WTC11 (cell line): ENCODE measurements at regions not wholly inside any gene's neighbourhood (a gene's known extent, or its start where the extent isn't known, plus 50 kb on each side); places are given as distances from the start of the nearest gene placed in this dataset.

Experiments used
- ATAC-seq: fragments of 200-7000 bp; cut with Tn5 transposase; 2 replicates; pipeline ENCODE4 v1.10.0; 2021; ENCODE audit warnings: mild to moderate bottlenecking, moderate library complexity
- CTCF ChIA-PET: fragments of 300-600 bp; sonication (Branson Sonifier 250); formaldehyde crosslinking; loops from one replicate; lab custom pipeline; 2021; ENCODE audit warnings: antibody characterized with exemption; lab: Charles Lee
- POLR2A ChIA-PET: fragments of 350-600 bp; sonication (Branson Sonifier 250); formaldehyde crosslinking; loops from one replicate; lab custom pipeline; 2021; ENCODE audit warnings: antibody characterized with exemption; lab: Charles Lee
- DNase-seq: peaks from one replicate; pipeline ENCODE4 v3.0.0; 2021; ENCODE audit warnings: low spot score
- H3K27ac Mint-ChIP-seq: 2 replicates; pipeline ENCODE4 v1.8.0; 2021; ENCODE audit warnings: mixed read lengths
- H3K27me3 Mint-ChIP-seq: 2 replicates; pipeline ENCODE4 v1.8.0; 2021; ENCODE audit warnings: low read depth, mild to moderate bottlenecking, moderate library complexity, mixed read lengths
- H3K36me3 Mint-ChIP-seq: 2 replicates; pipeline ENCODE4 v1.8.0; 2021; ENCODE audit warnings: mixed read lengths
- H3K4me1 Mint-ChIP-seq: 2 replicates; pipeline ENCODE4 v1.8.0; 2022; ENCODE audit warnings: mixed read lengths
- H3K4me3 Mint-ChIP-seq: 2 replicates; pipeline ENCODE4 v1.8.0; 2021; ENCODE audit warnings: mild to moderate bottlenecking, moderate library complexity, mixed read lengths
- H3K9me3 Mint-ChIP-seq: 2 replicates; pipeline ENCODE4 v1.8.0; 2021; ENCODE audit warnings: mixed read lengths
- CREB1 ChIP-seq: sonication (generic); formaldehyde crosslinking; IDR thresholded peaks from 2 replicates; pipeline ENCODE4 v1.8.0; 2023; ENCODE audit warnings: mild to moderate bottlenecking, missing genetic modification reagents
- ELF4 ChIP-seq: sonication (generic); formaldehyde crosslinking; IDR thresholded peaks from 2 replicates; pipeline ENCODE4 v1.8.1; 2022; ENCODE audit warnings: low read depth, mild to moderate bottlenecking, moderate library complexity, missing genetic modification reagents
- ESRRA ChIP-seq: sonication (generic); formaldehyde crosslinking; IDR thresholded peaks from 2 replicates; pipeline ENCODE4 v1.8.1; 2022; ENCODE audit warnings: mild to moderate bottlenecking, missing genetic modification reagents, borderline replicate concordance
- JUN ChIP-seq: sonication (generic); formaldehyde crosslinking; IDR thresholded peaks from 2 replicates; pipeline ENCODE4 v1.8.0; 2023; ENCODE audit warnings: mild to moderate bottlenecking, missing genetic modification reagents
- MXD4 ChIP-seq: fragments of 250-450 bp; sonication (Bioruptor Pico); IDR thresholded peaks from 2 replicates; pipeline ENCODE4 v1.8.0; 2021; ENCODE audit warnings: mild to moderate bottlenecking, moderate library complexity, borderline replicate concordance
- NR1H2 ChIP-seq: sonication (generic); formaldehyde crosslinking; IDR thresholded peaks from 2 replicates; pipeline ENCODE4 v1.9.0; 2021; ENCODE audit warnings: mild to moderate bottlenecking, moderate library complexity, missing genetic modification reagents
- NR3C1 ChIP-seq: sonication (generic); formaldehyde crosslinking; conservative IDR thresholded peaks from 2 replicates; pipeline ENCODE4 v1.8.1; 2023; ENCODE audit warnings: low read depth, mild to moderate bottlenecking, missing genetic modification reagents
- OVOL2 ChIP-seq: fragments of 250-450 bp; sonication (Bioruptor Pico); IDR thresholded peaks from 2 replicates; pipeline ENCODE4 v1.9.0; 2021; ENCODE audit warnings: mild to moderate bottlenecking, borderline replicate concordance
- PRRX2 ChIP-seq: fragments of 250-450 bp; sonication (Bioruptor Pico); IDR thresholded peaks from 2 replicates; pipeline ENCODE4 v1.8.0; 2021; ENCODE audit warnings: mild to moderate bottlenecking
- SOX15 ChIP-seq: fragments of 250-450 bp; sonication (Bioruptor Pico); IDR thresholded peaks from 2 replicates; pipeline ENCODE4 v1.9.0; 2021; ENCODE audit warnings: mild to moderate bottlenecking
- SP1 ChIP-seq: sonication (generic); formaldehyde crosslinking; conservative IDR thresholded peaks from 2 replicates; pipeline ENCODE4 v1.8.1; 2022; ENCODE audit warnings: missing genetic modification reagents
- TCF7 ChIP-seq: sonication (generic); formaldehyde crosslinking; IDR thresholded peaks from 2 replicates; pipeline ENCODE4 v1.8.0; 2022; ENCODE audit warnings: mild to moderate bottlenecking, low read depth, missing genetic modification reagents, moderate library complexity
- TEAD1 ChIP-seq: sonication (generic); formaldehyde crosslinking; IDR thresholded peaks from 2 replicates; pipeline ENCODE4 v1.8.0; 2022; ENCODE audit warnings: mild to moderate bottlenecking, missing genetic modification reagents
- ZNF232 ChIP-seq: sonication (generic); formaldehyde crosslinking; IDR thresholded peaks from 2 replicates; pipeline ENCODE4 v1.8.0; 2022; ENCODE audit warnings: mild to moderate bottlenecking, missing genetic modification reagents
- ZNF423 ChIP-seq: fragments of 250-450 bp; sonication (Bioruptor Pico); IDR thresholded peaks from 2 replicates; pipeline ENCODE4 v2.1.2; 2022; ENCODE audit warnings: mild to moderate bottlenecking, moderate library complexity
- ZNF671 ChIP-seq: fragments of 250-450 bp; sonication (Bioruptor Pico); IDR thresholded peaks from 2 replicates; pipeline ENCODE4 v1.8.0; 2021; ENCODE audit warnings: mild to moderate bottlenecking
- TF ChIP-seq, protein P1 (sequence below): sonication (generic); formaldehyde crosslinking; IDR thresholded peaks from 2 replicates; pipeline ENCODE4 v1.8.1; 2023; ENCODE audit warnings: mild to moderate bottlenecking, missing genetic modification reagents
- TF ChIP-seq, protein P2 (sequence below): sonication (generic); formaldehyde crosslinking; IDR thresholded peaks from 2 replicates; pipeline ENCODE4 v1.8.0; 2022; ENCODE audit warnings: mild to moderate bottlenecking, missing genetic modification reagents
- TF ChIP-seq, protein P3 (sequence below): fragments of 200-600 bp; IDR thresholded peaks from 2 replicates; pipeline ENCODE4 v1.8.0; 2022; ENCODE audit warnings: antibody characterized with exemption
- TF ChIP-seq, protein P4 (sequence below): fragments of 250-450 bp; sonication (Bioruptor Pico); IDR thresholded peaks from 2 replicates; pipeline ENCODE4 v1.9.0; 2021; ENCODE audit warnings: mild to moderate bottlenecking
- TF ChIP-seq, protein P5 (sequence below): sonication (generic); formaldehyde crosslinking; IDR thresholded peaks from 2 replicates; pipeline ENCODE4 v1.8.0; 2022; ENCODE audit warnings: mild to moderate bottlenecking, missing genetic modification reagents
- TF ChIP-seq, protein P6 (sequence below): fragments of 250-450 bp; sonication (Bioruptor Pico); IDR thresholded peaks from 2 replicates; pipeline ENCODE4 v1.8.0; 2021; ENCODE audit warnings: mild to moderate bottlenecking
- TF ChIP-seq, protein P7 (sequence below): sonication (generic); formaldehyde crosslinking; conservative IDR thresholded peaks from 2 replicates; pipeline ENCODE4 v1.8.1; 2022; ENCODE audit warnings: mild to moderate bottlenecking, missing genetic modification reagents
- TF ChIP-seq, protein P8 (sequence below): sonication (generic); formaldehyde crosslinking; IDR thresholded peaks from 2 replicates; pipeline ENCODE4 v1.8.0; 2022; ENCODE audit warnings: mild to moderate bottlenecking, missing genetic modification reagents
- TF ChIP-seq, protein P9 (sequence below): sonication (generic); formaldehyde crosslinking; IDR thresholded peaks from 2 replicates; pipeline ENCODE4 v1.8.1; 2022; ENCODE audit warnings: low read depth, missing genetic modification reagents, borderline replicate concordance

DNA sequence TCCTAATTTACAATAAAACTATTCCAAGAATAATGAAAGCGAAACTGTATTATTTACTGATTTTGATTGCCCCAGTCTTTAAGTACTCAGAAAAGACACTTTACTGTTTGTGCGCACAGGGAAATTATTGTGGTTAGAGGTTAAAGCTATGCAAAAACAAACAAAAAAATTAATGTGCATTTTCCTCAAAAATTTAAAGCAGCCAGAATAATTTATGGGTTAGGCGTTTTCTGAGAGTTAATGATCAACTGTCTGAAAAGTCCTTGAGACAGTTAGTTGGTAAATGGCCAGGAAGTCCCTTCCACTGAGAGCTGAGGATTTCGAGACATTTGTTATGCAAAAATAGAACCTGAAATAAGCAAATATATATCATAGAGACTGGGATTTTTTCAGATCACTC lies 143.3 kb downstream of the IRS1 start:
- peaks cover 34% of the 10 kb centered on the region for H3K4me1 Mint-ChIP-seq
- ChIA-PET CTCF (no interaction called here), POLR2A (no interaction called here)
- DNase-seq (no peak), ATAC-seq (no peak)
- H3K27ac Mint-ChIP-seq, result no peak overlapping the region
- H3K36me3 Mint-ChIP-seq, result peaks cover under 1% of the 10 kb centered on the region; the same call in 1 of the 2 replicates
- H3K27me3 Mint-ChIP-seq, result no peaks in the 10 kb centered on the region
- peaks cover 12% of the 10 kb centered on the region for H3K9me3 Mint-ChIP-seq
- no peak for TF ChIP-seq ZNF671
- no peak for TF ChIP-seq NR3C1 (CRISPR knock-in tag)
- no peak for TF ChIP-seq ELF4 (CRISPR knock-in tag)
- TF ChIP-seq MXD4 (CRISPR knock-in tag), result no peak
- no peak for TF ChIP-seq CREB1 (CRISPR knock-in tag)
- no peak for TF ChIP-seq OVOL2 (CRISPR knock-in tag)
- no peak for TF ChIP-seq NR1H2 (CRISPR knock-in tag)
- TF ChIP-seq, protein P1, sequence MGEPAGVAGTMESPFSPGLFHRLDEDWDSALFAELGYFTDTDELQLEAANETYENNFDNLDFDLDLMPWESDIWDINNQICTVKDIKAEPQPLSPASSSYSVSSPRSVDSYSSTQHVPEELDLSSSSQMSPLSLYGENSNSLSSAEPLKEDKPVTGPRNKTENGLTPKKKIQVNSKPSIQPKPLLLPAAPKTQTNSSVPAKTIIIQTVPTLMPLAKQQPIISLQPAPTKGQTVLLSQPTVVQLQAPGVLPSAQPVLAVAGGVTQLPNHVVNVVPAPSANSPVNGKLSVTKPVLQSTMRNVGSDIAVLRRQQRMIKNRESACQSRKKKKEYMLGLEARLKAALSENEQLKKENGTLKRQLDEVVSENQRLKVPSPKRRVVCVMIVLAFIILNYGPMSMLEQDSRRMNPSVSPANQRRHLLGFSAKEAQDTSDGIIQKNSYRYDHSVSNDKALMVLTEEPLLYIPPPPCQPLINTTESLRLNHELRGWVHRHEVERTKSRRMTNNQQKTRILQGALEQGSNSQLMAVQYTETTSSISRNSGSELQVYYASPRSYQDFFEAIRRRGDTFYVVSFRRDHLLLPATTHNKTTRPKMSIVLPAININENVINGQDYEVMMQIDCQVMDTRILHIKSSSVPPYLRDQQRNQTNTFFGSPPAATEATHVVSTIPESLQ, result no peak
- no peak for TF ChIP-seq ZNF232 (CRISPR knock-in tag)
- no peak for TF ChIP-seq JUN
- TF ChIP-seq ZNF423 (CRISPR knock-in tag), result no peak
- TF ChIP-seq, protein P2, sequence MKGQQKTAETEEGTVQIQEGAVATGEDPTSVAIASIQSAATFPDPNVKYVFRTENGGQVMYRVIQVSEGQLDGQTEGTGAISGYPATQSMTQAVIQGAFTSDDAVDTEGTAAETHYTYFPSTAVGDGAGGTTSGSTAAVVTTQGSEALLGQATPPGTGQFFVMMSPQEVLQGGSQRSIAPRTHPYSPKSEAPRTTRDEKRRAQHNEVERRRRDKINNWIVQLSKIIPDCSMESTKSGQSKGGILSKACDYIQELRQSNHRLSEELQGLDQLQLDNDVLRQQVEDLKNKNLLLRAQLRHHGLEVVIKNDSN (CRISPR knock-in tag), result no peak
- TF ChIP-seq, protein P3, sequence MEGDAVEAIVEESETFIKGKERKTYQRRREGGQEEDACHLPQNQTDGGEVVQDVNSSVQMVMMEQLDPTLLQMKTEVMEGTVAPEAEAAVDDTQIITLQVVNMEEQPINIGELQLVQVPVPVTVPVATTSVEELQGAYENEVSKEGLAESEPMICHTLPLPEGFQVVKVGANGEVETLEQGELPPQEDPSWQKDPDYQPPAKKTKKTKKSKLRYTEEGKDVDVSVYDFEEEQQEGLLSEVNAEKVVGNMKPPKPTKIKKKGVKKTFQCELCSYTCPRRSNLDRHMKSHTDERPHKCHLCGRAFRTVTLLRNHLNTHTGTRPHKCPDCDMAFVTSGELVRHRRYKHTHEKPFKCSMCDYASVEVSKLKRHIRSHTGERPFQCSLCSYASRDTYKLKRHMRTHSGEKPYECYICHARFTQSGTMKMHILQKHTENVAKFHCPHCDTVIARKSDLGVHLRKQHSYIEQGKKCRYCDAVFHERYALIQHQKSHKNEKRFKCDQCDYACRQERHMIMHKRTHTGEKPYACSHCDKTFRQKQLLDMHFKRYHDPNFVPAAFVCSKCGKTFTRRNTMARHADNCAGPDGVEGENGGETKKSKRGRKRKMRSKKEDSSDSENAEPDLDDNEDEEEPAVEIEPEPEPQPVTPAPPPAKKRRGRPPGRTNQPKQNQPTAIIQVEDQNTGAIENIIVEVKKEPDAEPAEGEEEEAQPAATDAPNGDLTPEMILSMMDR, result no peak
- no peak overlapping the region for H3K4me3 Mint-ChIP-seq

DNA sequence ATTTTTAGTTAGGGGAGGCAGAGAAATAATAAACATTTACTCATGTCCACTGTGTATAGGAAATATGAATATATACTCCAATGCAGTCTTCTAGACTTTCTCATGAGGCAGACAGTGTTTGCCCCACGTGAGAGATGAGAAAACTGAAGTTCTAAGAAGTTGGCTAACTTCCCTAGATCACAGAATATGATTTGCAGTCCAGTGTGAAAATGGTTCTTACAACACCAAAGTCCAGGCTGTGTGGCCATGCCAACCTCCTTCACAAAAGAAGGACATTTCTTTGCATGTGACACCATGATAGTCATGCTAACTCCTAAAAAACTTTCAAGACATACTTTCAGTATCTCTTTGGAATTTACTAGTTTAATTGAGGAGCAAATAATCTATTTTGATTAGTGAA lies 143.7 kb downstream of the IRS1 start:
- H3K9me3 Mint-ChIP-seq, result peaks cover 11% of the 10 kb centered on the region
- DNase-seq (no peak), ATAC-seq (no peak)
- H3K27ac Mint-ChIP-seq, result no peak overlapping the region
- ChIA-PET POLR2A (no interaction called here), CTCF (no interaction called here)
- H3K36me3 Mint-ChIP-seq, result no peaks in the 10 kb centered on the region
- no peaks in the 10 kb centered on the region for H3K27me3 Mint-ChIP-seq
- peaks cover 36% of the 10 kb centered on the region for H3K4me1 Mint-ChIP-seq
- no peak overlapping the region for H3K4me3 Mint-ChIP-seq
- TF ChIP-seq ELF4 (CRISPR knock-in tag), result no peak
- TF ChIP-seq ESRRA (CRISPR knock-in tag), result no peak
- TF ChIP-seq, protein P4, sequence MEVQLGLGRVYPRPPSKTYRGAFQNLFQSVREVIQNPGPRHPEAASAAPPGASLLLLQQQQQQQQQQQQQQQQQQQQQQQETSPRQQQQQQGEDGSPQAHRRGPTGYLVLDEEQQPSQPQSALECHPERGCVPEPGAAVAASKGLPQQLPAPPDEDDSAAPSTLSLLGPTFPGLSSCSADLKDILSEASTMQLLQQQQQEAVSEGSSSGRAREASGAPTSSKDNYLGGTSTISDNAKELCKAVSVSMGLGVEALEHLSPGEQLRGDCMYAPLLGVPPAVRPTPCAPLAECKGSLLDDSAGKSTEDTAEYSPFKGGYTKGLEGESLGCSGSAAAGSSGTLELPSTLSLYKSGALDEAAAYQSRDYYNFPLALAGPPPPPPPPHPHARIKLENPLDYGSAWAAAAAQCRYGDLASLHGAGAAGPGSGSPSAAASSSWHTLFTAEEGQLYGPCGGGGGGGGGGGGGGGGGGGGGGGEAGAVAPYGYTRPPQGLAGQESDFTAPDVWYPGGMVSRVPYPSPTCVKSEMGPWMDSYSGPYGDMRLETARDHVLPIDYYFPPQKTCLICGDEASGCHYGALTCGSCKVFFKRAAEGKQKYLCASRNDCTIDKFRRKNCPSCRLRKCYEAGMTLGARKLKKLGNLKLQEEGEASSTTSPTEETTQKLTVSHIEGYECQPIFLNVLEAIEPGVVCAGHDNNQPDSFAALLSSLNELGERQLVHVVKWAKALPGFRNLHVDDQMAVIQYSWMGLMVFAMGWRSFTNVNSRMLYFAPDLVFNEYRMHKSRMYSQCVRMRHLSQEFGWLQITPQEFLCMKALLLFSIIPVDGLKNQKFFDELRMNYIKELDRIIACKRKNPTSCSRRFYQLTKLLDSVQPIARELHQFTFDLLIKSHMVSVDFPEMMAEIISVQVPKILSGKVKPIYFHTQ (CRISPR knock-in tag), result no peak
- TF ChIP-seq, protein P5, sequence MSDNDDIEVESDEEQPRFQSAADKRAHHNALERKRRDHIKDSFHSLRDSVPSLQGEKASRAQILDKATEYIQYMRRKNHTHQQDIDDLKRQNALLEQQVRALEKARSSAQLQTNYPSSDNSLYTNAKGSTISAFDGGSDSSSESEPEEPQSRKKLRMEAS (CRISPR knock-in tag), result no peak
- TF ChIP-seq, protein P6, sequence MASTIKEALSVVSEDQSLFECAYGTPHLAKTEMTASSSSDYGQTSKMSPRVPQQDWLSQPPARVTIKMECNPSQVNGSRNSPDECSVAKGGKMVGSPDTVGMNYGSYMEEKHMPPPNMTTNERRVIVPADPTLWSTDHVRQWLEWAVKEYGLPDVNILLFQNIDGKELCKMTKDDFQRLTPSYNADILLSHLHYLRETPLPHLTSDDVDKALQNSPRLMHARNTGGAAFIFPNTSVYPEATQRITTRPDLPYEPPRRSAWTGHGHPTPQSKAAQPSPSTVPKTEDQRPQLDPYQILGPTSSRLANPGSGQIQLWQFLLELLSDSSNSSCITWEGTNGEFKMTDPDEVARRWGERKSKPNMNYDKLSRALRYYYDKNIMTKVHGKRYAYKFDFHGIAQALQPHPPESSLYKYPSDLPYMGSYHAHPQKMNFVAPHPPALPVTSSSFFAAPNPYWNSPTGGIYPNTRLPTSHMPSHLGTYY (CRISPR knock-in tag), result no peak
- no peak for TF ChIP-seq SP1 (CRISPR knock-in tag)
- TF ChIP-seq, protein P7, sequence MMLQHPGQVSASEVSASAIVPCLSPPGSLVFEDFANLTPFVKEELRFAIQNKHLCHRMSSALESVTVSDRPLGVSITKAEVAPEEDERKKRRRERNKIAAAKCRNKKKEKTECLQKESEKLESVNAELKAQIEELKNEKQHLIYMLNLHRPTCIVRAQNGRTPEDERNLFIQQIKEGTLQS (CRISPR knock-in tag), result no peak
- TF ChIP-seq PRRX2, result no peak
- no peak for TF ChIP-seq TCF7 (CRISPR knock-in tag)
- TF ChIP-seq, protein P8, sequence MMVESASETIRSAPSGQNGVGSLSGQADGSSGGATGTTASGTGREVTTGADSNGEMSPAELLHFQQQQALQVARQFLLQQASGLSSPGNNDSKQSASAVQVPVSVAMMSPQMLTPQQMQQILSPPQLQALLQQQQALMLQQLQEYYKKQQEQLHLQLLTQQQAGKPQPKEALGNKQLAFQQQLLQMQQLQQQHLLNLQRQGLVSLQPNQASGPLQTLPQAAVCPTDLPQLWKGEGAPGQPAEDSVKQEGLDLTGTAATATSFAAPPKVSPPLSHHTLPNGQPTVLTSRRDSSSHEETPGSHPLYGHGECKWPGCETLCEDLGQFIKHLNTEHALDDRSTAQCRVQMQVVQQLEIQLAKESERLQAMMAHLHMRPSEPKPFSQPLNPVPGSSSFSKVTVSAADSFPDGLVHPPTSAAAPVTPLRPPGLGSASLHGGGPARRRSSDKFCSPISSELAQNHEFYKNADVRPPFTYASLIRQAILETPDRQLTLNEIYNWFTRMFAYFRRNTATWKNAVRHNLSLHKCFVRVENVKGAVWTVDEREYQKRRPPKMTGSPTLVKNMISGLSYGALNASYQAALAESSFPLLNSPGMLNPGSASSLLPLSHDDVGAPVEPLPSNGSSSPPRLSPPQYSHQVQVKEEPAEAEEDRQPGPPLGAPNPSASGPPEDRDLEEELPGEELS (CRISPR knock-in tag), result no peak
- no peak for TF ChIP-seq TEAD1 (CRISPR knock-in tag)
- TF ChIP-seq, protein P9, sequence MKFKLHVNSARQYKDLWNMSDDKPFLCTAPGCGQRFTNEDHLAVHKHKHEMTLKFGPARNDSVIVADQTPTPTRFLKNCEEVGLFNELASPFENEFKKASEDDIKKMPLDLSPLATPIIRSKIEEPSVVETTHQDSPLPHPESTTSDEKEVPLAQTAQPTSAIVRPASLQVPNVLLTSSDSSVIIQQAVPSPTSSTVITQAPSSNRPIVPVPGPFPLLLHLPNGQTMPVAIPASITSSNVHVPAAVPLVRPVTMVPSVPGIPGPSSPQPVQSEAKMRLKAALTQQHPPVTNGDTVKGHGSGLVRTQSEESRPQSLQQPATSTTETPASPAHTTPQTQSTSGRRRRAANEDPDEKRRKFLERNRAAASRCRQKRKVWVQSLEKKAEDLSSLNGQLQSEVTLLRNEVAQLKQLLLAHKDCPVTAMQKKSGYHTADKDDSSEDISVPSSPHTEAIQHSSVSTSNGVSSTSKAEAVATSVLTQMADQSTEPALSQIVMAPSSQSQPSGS (CRISPR knock-in tag), result no peak
- TF ChIP-seq SOX15 (CRISPR knock-in tag), result no peak
